NCI-H1417 (cell line): ENCODE measurements at regions not wholly inside any gene's neighbourhood (a gene's known extent, or its start where the extent isn't known, plus 50 kb on each side); places are given as distances from the start of the nearest gene placed in this dataset.
"Not testable (repeated sequence)": the region's sequence is repeated elsewhere in the genome, so short reads cannot be mapped to it uniquely, and the experiment has no call there.

Source experiments
- DNase-seq, 3 experiments: peaks; one replicate each; lab custom pipeline; 2025; lab: John Stamatoyannopoulos, UW

GRCh38 chr6:79810185-79810705, 137.1 kb downstream of the ELOVL4 start:
- peak; percentile 88 to 100 (median 98) for DNase-seq

GRCh38 chr6:79808921-79809320, 138.4 kb downstream of the ELOVL4 start:
- peak; percentile 32 to 82 (median 36) for DNase-seq

GRCh38 chr6:79806661-79807060, 140.7 kb downstream of the ELOVL4 start:
- DNase-seq, result not testable (repeated sequence)

GRCh38 chr6:79804732-79805131, 142.6 kb downstream of the ELOVL4 start:
- no peak for DNase-seq

- DNase-seq, result no peak
These were observed 143.4 kb downstream of the ELOVL4 start for GRCh38 chr6:79803917-79804316.

DNA sequence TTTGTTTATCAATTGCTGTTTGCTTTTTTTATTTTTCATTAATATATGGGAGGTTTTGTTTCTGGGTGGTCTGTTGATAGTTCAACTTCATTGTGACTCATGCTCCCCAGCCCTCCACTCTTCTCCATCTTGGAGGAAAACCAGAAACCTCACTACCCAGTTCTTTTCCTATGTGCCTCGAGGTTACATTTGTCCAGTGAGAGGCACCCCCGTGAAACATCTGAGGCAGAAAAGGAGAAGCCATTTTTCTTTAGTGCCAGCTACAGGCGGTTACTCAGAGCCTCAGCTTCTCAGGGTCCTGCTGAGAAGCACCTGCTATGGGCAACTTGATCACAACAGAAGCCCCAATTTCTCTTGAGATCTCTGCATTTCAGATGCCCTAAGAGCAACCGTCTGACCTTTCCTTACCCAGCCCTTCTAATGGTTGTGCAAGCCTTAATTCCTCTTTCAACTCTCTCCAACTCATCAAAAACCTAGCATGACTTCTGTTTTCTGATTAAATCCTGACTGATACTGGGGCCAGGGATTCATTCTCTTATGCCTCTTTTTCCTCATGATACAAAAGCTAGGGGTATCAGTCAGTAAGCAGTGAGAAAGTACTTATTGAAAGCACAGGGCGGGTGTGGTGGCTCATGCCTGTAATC, 144.6 kb downstream of the ELOVL4 start:
- DNase-seq, result peak in 1 of 3 experiments; percentile 20

- DNase-seq, result no peak
These were observed 146.0 kb downstream of the ELOVL4 start for GRCh38 chr6:79801362-79801761.

- no peak for DNase-seq
These were observed 148.5 kb downstream of the ELOVL4 start for GRCh38 chr6:79798841-79799240.

DNA sequence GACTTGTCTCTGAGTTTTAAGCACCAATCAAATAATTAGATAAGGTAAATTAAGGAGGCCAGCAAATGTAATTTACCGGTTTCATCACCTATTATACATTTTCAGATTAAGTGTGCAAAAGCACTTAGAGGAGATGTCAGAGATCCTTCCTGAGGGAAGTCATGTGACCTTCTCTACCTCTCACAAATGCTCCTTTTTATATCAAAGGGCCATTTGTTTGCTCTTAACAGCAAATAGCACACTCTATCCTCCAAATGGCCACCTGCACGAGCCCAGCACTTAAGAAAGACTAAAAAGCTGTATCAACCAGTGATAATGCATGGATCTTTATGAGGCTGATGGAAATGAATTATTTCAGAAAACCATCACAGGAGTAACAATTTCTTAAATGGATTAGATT, 149.4 kb downstream of the ELOVL4 start:
- DNase-seq, result peak; percentile 34 to 88 (median 81)

DNA sequence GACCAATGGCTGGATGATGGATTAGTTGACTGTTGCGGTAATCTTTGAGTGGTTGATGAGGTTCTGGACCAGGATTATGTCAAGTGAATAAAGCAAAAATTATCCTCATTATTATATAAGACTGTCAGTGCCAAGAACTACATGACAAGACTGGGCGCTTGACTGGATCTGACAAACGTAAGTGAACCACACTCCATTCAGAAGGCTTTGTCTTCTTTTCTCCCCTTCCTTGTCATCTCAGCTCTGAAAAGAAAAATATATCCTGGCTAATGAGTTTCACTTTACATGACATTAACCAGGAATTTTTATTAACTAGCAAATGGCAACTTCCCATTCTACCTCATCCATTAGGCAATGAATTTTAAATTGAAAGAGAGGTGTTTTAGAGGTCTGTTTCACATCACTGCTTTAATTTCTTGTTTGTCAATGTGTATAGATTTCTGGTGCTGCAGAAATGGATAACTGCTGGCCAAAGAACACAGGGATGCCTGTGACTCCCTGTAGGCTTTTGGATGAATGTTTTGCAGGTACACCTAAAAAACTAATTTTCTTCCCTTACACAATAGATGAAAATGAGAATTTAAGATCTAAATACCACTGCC, 150.1 kb downstream of the ELOVL4 start:
- DNase-seq, result peak in 2 of 3 experiments; percentile 40 to 53

GRCh38 chr6:79796197-79796596, 151.2 kb downstream of the ELOVL4 start:
- DNase-seq, result no peak

DNA sequence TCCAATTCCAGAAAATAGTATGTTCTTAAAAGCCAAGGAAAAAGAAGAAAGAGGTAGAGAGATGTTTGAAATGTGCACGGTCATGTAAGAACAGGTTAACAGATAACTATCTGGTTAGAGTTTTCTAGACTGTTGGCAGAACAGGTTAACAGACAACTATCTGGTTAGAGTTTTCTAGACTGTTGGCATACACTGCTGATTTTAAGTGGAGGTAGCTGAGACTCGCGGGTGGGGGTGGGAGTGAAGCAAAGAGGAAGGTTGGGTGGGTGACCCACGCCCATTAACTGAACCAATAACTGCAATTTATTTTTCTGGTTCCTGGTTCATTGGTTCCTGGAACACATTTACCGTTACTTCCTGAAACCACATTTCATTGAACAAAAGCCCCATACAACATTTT, 157.5 kb downstream of the ELOVL4 start:
- DNase-seq, result no peak

- DNase-seq, result peak in 1 of 3 experiments; percentile 38
These were observed 157.6 kb downstream of the SH3BGRL2 start for GRCh38 chr6:79788756-79789155.

DNA sequence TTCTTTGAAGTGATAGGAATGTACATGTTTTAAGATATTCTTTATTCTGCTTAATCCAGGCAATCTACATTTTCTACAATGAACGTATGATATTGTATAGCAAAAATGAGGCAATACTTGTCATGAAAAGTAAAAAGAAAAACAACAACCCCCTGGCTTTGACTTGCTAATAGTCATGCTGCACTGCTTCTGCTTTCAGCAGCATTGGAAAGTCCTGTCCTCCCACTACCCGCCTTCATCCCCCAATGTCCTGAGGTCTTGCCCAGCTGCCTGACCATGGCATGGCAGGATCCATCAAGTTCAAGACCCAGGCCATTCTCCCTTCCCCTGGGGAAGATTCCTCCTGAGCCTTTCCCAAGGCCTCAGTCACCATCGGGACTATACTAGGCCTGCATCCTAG, 156.5 kb downstream of the SH3BGRL2 start:
- DNase-seq, result no peak

- DNase-seq, result no peak
These were observed 153.2 kb downstream of the SH3BGRL2 start for GRCh38 chr6:79784395-79784753.

DNA sequence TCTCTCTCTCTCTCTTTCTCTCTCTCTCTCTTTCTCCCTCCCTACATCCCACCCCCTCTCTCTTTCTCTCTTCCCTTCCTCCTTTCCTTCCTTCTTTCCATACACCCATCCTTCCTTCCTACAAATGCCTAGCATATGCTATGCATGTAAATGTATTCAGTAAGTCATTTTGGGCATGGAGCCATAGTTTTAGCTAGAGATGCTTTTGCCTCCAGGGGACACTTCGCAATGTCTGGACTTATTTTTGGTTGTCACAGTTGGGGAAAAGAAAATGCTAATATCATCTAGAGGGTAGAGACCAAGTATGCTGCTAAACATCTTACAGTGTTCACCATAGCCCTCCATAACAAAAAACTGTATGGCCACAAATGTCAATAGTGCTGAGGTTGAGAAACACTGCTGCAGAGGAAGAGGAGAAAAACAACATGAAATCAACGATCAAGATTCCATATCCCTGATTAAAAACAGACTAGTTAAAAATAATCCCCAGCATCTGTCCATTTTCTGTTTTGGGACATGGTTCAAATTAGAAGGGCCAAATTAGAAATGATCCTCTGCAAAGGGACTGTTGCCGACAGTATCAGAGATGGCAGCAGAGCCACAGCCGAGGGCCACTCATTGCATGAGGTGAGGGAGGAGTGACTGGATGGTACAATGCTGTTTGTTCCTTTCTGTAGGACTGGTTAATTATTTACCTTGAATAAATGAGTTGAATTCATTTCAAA, 152.7 kb downstream of the SH3BGRL2 start:
- no peak for DNase-seq

GRCh38 chr6:79782792-79783580, 151.9 kb downstream of the SH3BGRL2 start:
- DNase-seq, result no peak

DNA sequence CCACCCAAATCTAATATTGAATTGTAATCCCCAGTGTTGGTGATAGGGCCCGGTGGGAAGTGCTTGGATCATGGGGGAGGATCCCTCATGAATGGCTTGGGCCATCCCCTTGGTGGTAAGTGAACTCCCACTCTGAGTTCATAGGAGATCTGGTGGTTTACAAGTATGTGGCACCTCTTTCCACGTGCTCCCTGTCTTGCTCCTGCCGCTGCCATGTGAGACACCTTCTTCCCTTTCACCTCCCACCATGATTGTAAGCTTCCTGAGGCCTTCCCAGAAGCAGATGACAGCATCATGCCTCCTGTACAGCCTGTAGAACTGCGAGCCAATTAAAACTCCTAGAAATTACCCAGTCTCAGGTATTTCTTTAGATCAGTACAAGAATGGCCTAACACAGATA, 150.8 kb downstream of the SH3BGRL2 start:
- DNase-seq, result no peak

- DNase-seq, result no peak
These were observed 149.8 kb downstream of the SH3BGRL2 start for GRCh38 chr6:79780881-79781280.

DNA sequence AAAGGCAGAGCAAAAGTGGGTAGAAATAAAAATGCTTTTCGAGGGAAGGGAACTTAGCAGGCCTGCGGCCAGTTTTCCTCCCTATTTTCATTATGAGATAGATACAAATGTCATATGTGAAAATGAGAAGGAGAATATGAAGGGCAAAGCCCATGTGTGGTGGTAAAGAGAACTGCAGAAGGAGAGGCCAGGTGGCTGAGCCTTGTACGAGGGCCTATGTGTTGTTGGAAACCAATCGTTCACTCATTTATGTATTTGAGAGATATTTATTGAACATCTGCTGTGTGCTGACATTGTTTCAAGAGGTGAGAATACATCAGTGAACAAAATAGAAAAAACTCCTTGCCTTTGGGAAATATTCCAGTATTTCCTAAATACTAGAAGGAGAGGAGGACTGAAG, 147.7 kb downstream of the SH3BGRL2 start:
- DNase-seq, result no peak

- DNase-seq, result peak in 1 of 3 experiments; percentile 82
These were observed 146.8 kb downstream of the SH3BGRL2 start for GRCh38 chr6:79777713-79778579.
